IMR-90 (cell line): ENCODE measurements at regions not wholly inside any gene's neighbourhood (a gene's known extent, or its start where the extent isn't known, plus 50 kb on each side); places are given as distances from the start of the nearest gene placed in this dataset.

Source experiments
- ATAC-seq: fragments of 200-7000 bp; cut with Tn5 transposase; 2 replicates; pipeline ENCODE4 v1.9.1; 2020; ENCODE audit warnings: low read depth, mild to moderate bottlenecking, moderate library complexity
- BruUV-seq: library from RNA; stranded (reverse); fragments of 400-500 nt; replicated peaks from 2 replicates; lab custom pipeline; 2021; lab: Mats Ljungman, UMichigan
- CTCF ChIA-PET: fragments of 300-600 bp; formaldehyde crosslinking; extraction: SDS; loops from one replicate; lab custom pipeline; 2021; ENCODE audit warnings: antibody characterized with exemption; lab: Yijun Ruan, JAX
- POLR2A ChIA-PET: fragments of 300-600 bp; sonication (Branson Sonifier 250); formaldehyde crosslinking; loops from one replicate; lab custom pipeline; 2022; ENCODE audit warnings: antibody characterized with exemption; ENCODE audit not compliant: unreplicated experiment; lab: Charles Lee
- DNase-seq: peaks from one replicate; pipeline ENCODE4 v3.0.0; 2013
- H2AFZ ChIP-seq: replicated peaks from 2 replicates; pipeline ENCODE3; 2013; ENCODE audit warnings: low read length, mild to moderate bottlenecking; ENCODE audit not compliant: poor library complexity
- H2AK5ac ChIP-seq: 2 replicates; pipeline ENCODE4 v1.6.1; 2013; ENCODE audit warnings: low read depth, low read length, inconsistent platforms
- H2AK9ac ChIP-seq: replicated peaks from 2 replicates; pipeline ENCODE3; 2013; ENCODE audit warnings: mild to moderate bottlenecking, low read depth, low read length, moderate library complexity; ENCODE audit not compliant: poor library complexity
- H2BK120ac ChIP-seq: 2 replicates; pipeline ENCODE4 v1.6.1; 2013; ENCODE audit warnings: low read depth, low read length, inconsistent platforms
- H2BK15ac ChIP-seq: 3 replicates; pipeline ENCODE4 v1.6.1; 2013; ENCODE audit warnings: low read depth, low read length, inconsistent platforms
- H2BK20ac ChIP-seq: 2 replicates; pipeline ENCODE4 v1.6.1; 2013; ENCODE audit warnings: low read depth, mild to moderate bottlenecking, inconsistent platforms, low read length, moderate library complexity
- H2BK5ac ChIP-seq: 2 replicates; pipeline ENCODE4 v1.6.1; 2013; ENCODE audit warnings: mild to moderate bottlenecking, low read depth, low read length, inconsistent platforms; ENCODE audit not compliant: poor library complexity, severe bottlenecking
- H3K14ac ChIP-seq: replicated peaks from 2 replicates; pipeline ENCODE4 v1.6.1; 2013; ENCODE audit warnings: low read depth, low read length, inconsistent platforms
- H3K18ac ChIP-seq: 2 replicates; pipeline ENCODE4 v1.6.1; 2013; ENCODE audit warnings: low read depth, low read length, control low read depth
- H3K23ac ChIP-seq: 2 replicates; pipeline ENCODE4 v1.6.1; 2013; ENCODE audit warnings: low read depth, low read length, inconsistent platforms
- H3K27ac ChIP-seq: 2 replicates; pipeline ENCODE4 v1.5.1; 2013; ENCODE audit warnings: mild to moderate bottlenecking, control low read depth, low read length; ENCODE audit not compliant: insufficient read depth
- H3K27me3 ChIP-seq: 2 replicates; pipeline ENCODE4 v1.6.1; 2013; ENCODE audit warnings: low read length; ENCODE audit not compliant: control insufficient read depth, insufficient read depth
- H3K36me3 ChIP-seq: 2 replicates; pipeline ENCODE4 v1.6.1; 2013; ENCODE audit warnings: low read length, mixed read lengths; ENCODE audit not compliant: control insufficient read depth, insufficient read depth
- H3K4ac ChIP-seq: 2 replicates; pipeline ENCODE4 v1.6.1; 2013; ENCODE audit warnings: low read depth, low read length, inconsistent platforms
- H3K4me1 ChIP-seq: 2 replicates; pipeline ENCODE4 v1.6.1; 2013; ENCODE audit warnings: low read length, mixed read lengths; ENCODE audit not compliant: control insufficient read depth, insufficient read depth
- H3K4me2 ChIP-seq: 2 replicates; pipeline ENCODE4 v1.6.1; 2013; ENCODE audit warnings: low read depth, mild to moderate bottlenecking, control low read depth, low read length, moderate library complexity
- H3K4me3 ChIP-seq: 2 replicates; pipeline ENCODE4 v1.5.1; 2013; ENCODE audit warnings: low read depth, mild to moderate bottlenecking, control low read depth, low read length, moderate library complexity; ENCODE audit not compliant: insufficient read depth
- H3K56ac ChIP-seq: 2 replicates; pipeline ENCODE4 v1.6.1; 2013; ENCODE audit warnings: low read length, inconsistent platforms; ENCODE audit not compliant: insufficient read depth; ENCODE audit errors: extremely low read depth
- H3K79me1 ChIP-seq, 2 experiments: 2 replicates each; pipeline ENCODE4 v1.6.1; 2013; ENCODE audit warnings: low read length in 2 of 2, inconsistent platforms in 1 of 2, low read depth in 1 of 2
- H3K9ac ChIP-seq: 2 replicates; pipeline ENCODE4 v1.6.1; 2013; ENCODE audit warnings: low read depth, low read length, control low read depth
- H3K9me1 ChIP-seq: 2 replicates; pipeline ENCODE4 v1.6.1; 2013; ENCODE audit warnings: low read length, inconsistent platforms; ENCODE audit not compliant: insufficient read depth
- H3K9me3 ChIP-seq: 2 replicates; pipeline ENCODE4 v1.6.1; 2013; ENCODE audit warnings: low read length; ENCODE audit not compliant: control insufficient read depth, insufficient read depth
- H4K20me1 ChIP-seq: 2 replicates; pipeline ENCODE4 v1.6.1; 2013; ENCODE audit warnings: low read length, inconsistent platforms; ENCODE audit not compliant: insufficient read depth
- H4K5ac ChIP-seq: 2 replicates; pipeline ENCODE4 v1.6.1; 2013; ENCODE audit warnings: mild to moderate bottlenecking, low read depth, low read length, control low read depth
- H4K8ac ChIP-seq, 2 experiments: 2 replicates each; pipeline ENCODE4 v1.6.1; 2013; ENCODE audit warnings: low read depth in 2 of 2, low read length in 2 of 2, control low read depth in 1 of 2, inconsistent platforms in 1 of 2
- H4K91ac ChIP-seq: 2 replicates; pipeline ENCODE4 v1.6.1; 2013; ENCODE audit warnings: low read depth, low read length, inconsistent platforms; ENCODE audit not compliant: insufficient read depth
- MAFK ChIP-seq: IDR thresholded peaks from 2 replicates; pipeline ENCODE4 v1.6.1; 2012; ENCODE audit warnings: low read depth, low read length, improper control_type of control experiment
- RCOR1 ChIP-seq: IDR thresholded peaks from 2 replicates; pipeline ENCODE4 v1.6.1; 2012; ENCODE audit warnings: mild to moderate bottlenecking, low read length, improper control_type of control experiment; ENCODE audit not compliant: insufficient replicate concordance
- WGBS, 2 experiments: methylation state at CpG; one replicate each; pipeline versions ENCODE4 v1.1.5 to v1.1.7; 2013; ENCODE audit warnings: missing lambda C conversion rate in 2 of 2; ENCODE audit not compliant: insufficient read length in 1 of 2; ENCODE audit errors: extremely low coverage in 2 of 2; 5-methylcytosine and 5-hydroxymethylcytosine counted together
- dilution Hi-C: fragments of 300-500 bp; cut with HindIII; formaldehyde crosslinking; loops from one replicate; pipeline ENCODE4 v1.14.3; 2018; ENCODE audit warnings: low sequenced_read_pairs; ENCODE audit not compliant: unreplicated experiment
- in situ Hi-C: fragments of 300-500 bp; cut with MboI; formaldehyde crosslinking; loops from 3 replicates; pipeline ENCODE4 v1.14.3; 2019; ENCODE audit warnings: low sequenced_read_pairs, inconsistent platforms, mixed read lengths
- intact Hi-C: fragments of 100-400 bp; cut with micrococcal nuclease; formaldehyde crosslinking; loops from 2 replicates; pipeline ENCODE4 v1.10.0; 2022

DNA sequence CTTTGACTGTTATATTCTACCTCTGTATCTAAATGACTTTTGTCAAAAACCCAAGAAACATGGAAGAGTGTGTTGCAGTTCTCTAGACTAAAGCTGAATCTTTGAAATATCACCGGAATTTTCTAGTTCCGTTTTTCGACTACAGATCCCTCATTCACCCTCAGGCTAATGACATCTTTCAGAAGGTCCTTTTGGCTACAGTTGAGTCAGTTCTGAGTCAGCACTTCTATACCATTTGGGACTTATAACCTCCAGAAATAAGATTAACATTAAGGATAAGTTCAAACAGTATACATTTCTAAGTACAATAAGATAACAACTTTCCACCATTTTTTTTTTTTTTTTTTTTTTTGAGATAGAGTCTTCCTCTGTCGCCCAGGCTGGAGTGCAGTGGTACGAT is 331.0 kb upstream of the CPXCR1 start:
- no peak overlapping the region for H4K8ac ChIP-seq
- no peak overlapping the region for H2BK120ac ChIP-seq
- no peak overlapping the region for H4K91ac ChIP-seq
- ChIA-PET CTCF (no interaction called here), POLR2A (no interaction called here)
- H4K5ac ChIP-seq: no peak overlapping the region
- 0 out of 2 replicates have a peak, but pooled peaks cover 2% of the 10 kb centered on the region for H3K9me3 ChIP-seq
- no peak overlapping the region for H3K4me3 ChIP-seq
- no peak overlapping the region for H3K4me2 ChIP-seq
- H3K4ac ChIP-seq: no peak overlapping the region
- H3K14ac ChIP-seq: no peak overlapping the region
- H3K79me1 ChIP-seq: no peaks in the 10 kb centered on the region
- H3K36me3 ChIP-seq: no peaks in the 10 kb centered on the region
- H2BK15ac ChIP-seq: no peak overlapping the region
- no peak overlapping the region for H2AFZ ChIP-seq
- no peak for ATAC-seq
- H3K9me1 ChIP-seq: no peaks in the 10 kb centered on the region
- no TSS peak for BruUV-seq
- no peak overlapping the region for H3K27ac ChIP-seq
- DNase-seq: no peak
- H2BK5ac ChIP-seq: no peak overlapping the region
- in situ Hi-C loops (no loop called here), dilution Hi-C loops (no loop called here), intact Hi-C loops (no loop called here)
- no peak overlapping the region for H2AK5ac ChIP-seq
- H2BK20ac ChIP-seq: no peak overlapping the region
- H2AK9ac ChIP-seq: no peak overlapping the region
- no peak overlapping the region for H3K9ac ChIP-seq
- no CpG with 5 or more reads among the region's 5 CpGs for WGBS, 2 experiments
- no peaks in the 10 kb centered on the region for H3K4me1 ChIP-seq
- no peak overlapping the region for H3K18ac ChIP-seq
- no peaks in the 10 kb centered on the region for H3K27me3 ChIP-seq
- TF ChIP-seq RCOR1: no peak
- 0 out of 2 replicates have a peak, but pooled peaks have one; percentile 18 for TF ChIP-seq MAFK
- H4K20me1 ChIP-seq: no peaks in the 10 kb centered on the region
- H3K56ac ChIP-seq: no peak overlapping the region
- no peak overlapping the region for H3K23ac ChIP-seq
